CD4-positive, alpha-beta T cell (primary cell): ENCODE measurements at regions not wholly inside any gene's neighbourhood (a gene's known extent, or its start where the extent isn't known, plus 50 kb on each side); places are given as distances from the start of the nearest gene placed in this dataset.

Source experiments
- ATAC-seq: fragments of 200-7000 bp; cut with Tn5 transposase; one replicate; pipeline ENCODE4 v1.10.0; 2022; ENCODE audit warnings: mild to moderate bottlenecking; ENCODE audit not compliant: poor library complexity
- CTCF ChIA-PET: fragments of 350-600 bp; sonication (Branson Sonifier 250); formaldehyde crosslinking; loops from one replicate; lab custom pipeline; 2021; ENCODE audit warnings: antibody characterized with exemption, inconsistent platforms; lab: Charles Lee
- POLR2A ChIA-PET: fragments of 350-600 bp; sonication (Branson Sonifier 250); formaldehyde crosslinking; loops from one replicate; lab custom pipeline; 2021; ENCODE audit warnings: antibody characterized with exemption, inconsistent platforms; lab: Charles Lee
- DNase-seq, 14 experiments: peaks; one replicate each; pipeline ENCODE4 v3.0.0-alpha.2; 2013 to 2020; ENCODE audit warnings: mixed read lengths in 2 of 14
- H3K27ac ChIP-seq, 2 donors: one replicate each; pipeline versions ENCODE4 v1.5.1 to v1.7.0; 2013; ENCODE audit warnings: low read length in 2 of 2, low read depth in 1 of 2, mild to moderate bottlenecking in 1 of 2
- H3K27me3 ChIP-seq, 2 experiments: 1 replicate in 1 of 2; 2 replicates in 1 of 2; pipeline versions ENCODE4 v1.6.1 to v1.7.0; 2013; ENCODE audit warnings: low read length in 2 of 2, control low read depth in 1 of 2, mild to moderate bottlenecking in 1 of 2, moderate library complexity in 1 of 2; ENCODE audit not compliant: insufficient read depth in 2 of 2, control insufficient read depth in 1 of 2
- H3K36me3 ChIP-seq: one replicate; pipeline ENCODE4 v1.6.1; 2013; ENCODE audit warnings: low read length, control low read depth; ENCODE audit not compliant: insufficient read depth
- H3K4me1 ChIP-seq: one replicate; pipeline ENCODE4 v1.6.1; 2013; ENCODE audit warnings: low read length, control low read depth; ENCODE audit not compliant: insufficient read depth
- H3K4me3 ChIP-seq: one replicate; pipeline ENCODE4 v1.5.1; 2013; ENCODE audit warnings: mild to moderate bottlenecking, low read length, moderate library complexity
- H3K9me3 ChIP-seq, 2 experiments: 1 replicate in 1 of 2; 2 replicates in 1 of 2; pipeline versions ENCODE4 v1.6.1 to v1.7.0; 2013; ENCODE audit warnings: low read length in 2 of 2, mild to moderate bottlenecking in 2 of 2, control low read depth in 1 of 2, moderate library complexity in 1 of 2; ENCODE audit not compliant: control insufficient read depth in 1 of 2, insufficient read depth in 1 of 2
- H3K27ac Mint-ChIP-seq: one replicate; pipeline ENCODE4 v1.8.0; 2020; ENCODE audit warnings: mixed read lengths
- H3K27me3 Mint-ChIP-seq: one replicate; pipeline ENCODE4 v1.8.0; 2021; ENCODE audit warnings: mixed read lengths
- H3K36me3 Mint-ChIP-seq: one replicate; pipeline ENCODE4 v1.8.0; 2021; ENCODE audit warnings: low read depth, mixed read lengths
- H3K4me1 Mint-ChIP-seq: one replicate; pipeline ENCODE4 v1.8.0; 2021; ENCODE audit warnings: low read depth, mixed read lengths
- H3K4me3 Mint-ChIP-seq: one replicate; pipeline ENCODE4 v1.8.0; 2020; ENCODE audit warnings: mild to moderate bottlenecking, mixed read lengths
- H3K9me3 Mint-ChIP-seq: one replicate; pipeline ENCODE4 v1.8.0; 2020; ENCODE audit warnings: mixed read lengths
- intact Hi-C, 2 experiments: fragments of 100-400 bp; cut with DNase I in 1 of 2; cut with micrococcal nuclease in 1 of 2; formaldehyde crosslinking; loops; one replicate each; pipeline versions ENCODE4 v1.15.1 to v1.9.0; 2023 to 2025; cut with DNase I, micrococcal nuclease
- TF ChIP-seq, protein P1 (sequence below): fragments of 200-600 bp; IDR thresholded peaks from one replicate; pipeline ENCODE4 v1.8.0; 2022; ENCODE audit warnings: antibody characterized with exemption, mild to moderate bottlenecking

GRCh38 chr13:38630780-38631179, 56.1 kb upstream of the FREM2 start:
- Histone ChIP-seq H3K4me1 (no peaks in the 10 kb centered on the region), H3K4me3 (no peak overlapping the region), H3K36me3 (no peaks in the 10 kb centered on the region), H3K27me3 (no peaks in the 10 kb centered on the region), H3K27ac (no peak overlapping the region), H3K9me3 (no peaks in the 10 kb centered on the region)
- CTCF ChIA-PET = no interaction called here
- no peak overlapping the region for H3K4me3 Mint-ChIP-seq
- POLR2A ChIA-PET = no interaction called here
- DNase-seq (no peak), ATAC-seq (no peak)
- no peaks in the 10 kb centered on the region for H3K9me3 Mint-ChIP-seq
- TF ChIP-seq, protein P1, sequence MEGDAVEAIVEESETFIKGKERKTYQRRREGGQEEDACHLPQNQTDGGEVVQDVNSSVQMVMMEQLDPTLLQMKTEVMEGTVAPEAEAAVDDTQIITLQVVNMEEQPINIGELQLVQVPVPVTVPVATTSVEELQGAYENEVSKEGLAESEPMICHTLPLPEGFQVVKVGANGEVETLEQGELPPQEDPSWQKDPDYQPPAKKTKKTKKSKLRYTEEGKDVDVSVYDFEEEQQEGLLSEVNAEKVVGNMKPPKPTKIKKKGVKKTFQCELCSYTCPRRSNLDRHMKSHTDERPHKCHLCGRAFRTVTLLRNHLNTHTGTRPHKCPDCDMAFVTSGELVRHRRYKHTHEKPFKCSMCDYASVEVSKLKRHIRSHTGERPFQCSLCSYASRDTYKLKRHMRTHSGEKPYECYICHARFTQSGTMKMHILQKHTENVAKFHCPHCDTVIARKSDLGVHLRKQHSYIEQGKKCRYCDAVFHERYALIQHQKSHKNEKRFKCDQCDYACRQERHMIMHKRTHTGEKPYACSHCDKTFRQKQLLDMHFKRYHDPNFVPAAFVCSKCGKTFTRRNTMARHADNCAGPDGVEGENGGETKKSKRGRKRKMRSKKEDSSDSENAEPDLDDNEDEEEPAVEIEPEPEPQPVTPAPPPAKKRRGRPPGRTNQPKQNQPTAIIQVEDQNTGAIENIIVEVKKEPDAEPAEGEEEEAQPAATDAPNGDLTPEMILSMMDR = no peak
- peaks cover 9% of the 10 kb centered on the region for H3K27me3 Mint-ChIP-seq
- H3K4me1 Mint-ChIP-seq = no peaks in the 10 kb centered on the region
- H3K27ac Mint-ChIP-seq = no peak overlapping the region
- no peaks in the 10 kb centered on the region for H3K36me3 Mint-ChIP-seq
- intact Hi-C loops = no loop called here

DNA sequence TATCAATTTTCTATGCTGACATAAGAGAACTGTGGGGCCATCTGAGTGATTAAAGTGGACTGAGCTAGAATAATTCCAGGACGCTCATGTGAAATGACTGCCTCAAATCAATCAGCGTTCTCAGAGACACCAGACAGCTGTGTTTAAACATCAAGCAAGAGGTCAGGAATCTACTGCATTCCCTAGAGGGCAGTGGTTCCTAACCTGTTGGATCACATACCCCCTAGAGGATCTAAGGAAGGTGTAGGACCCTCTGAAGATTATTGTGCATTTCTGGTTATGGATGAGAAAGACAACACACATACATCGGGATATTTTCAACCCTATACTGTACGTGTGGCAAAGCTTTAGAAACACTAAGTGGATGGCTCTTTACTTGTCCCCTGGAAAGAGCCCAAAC, 51.8 kb upstream of the FREM2 start:
- Mint-ChIP-seq H3K27me3 (peaks cover 15% of the 10 kb centered on the region), H3K9me3 (no peaks in the 10 kb centered on the region), H3K36me3 (no peaks in the 10 kb centered on the region), H3K4me1 (no peaks in the 10 kb centered on the region), H3K27ac (no peak overlapping the region), H3K4me3 (no peak overlapping the region)
- intact Hi-C loops = no loop called here
- ChIA-PET CTCF (no interaction called here), POLR2A (no interaction called here)
- no peaks in the 10 kb centered on the region for H3K4me1 ChIP-seq
- TF ChIP-seq, protein P1 = no peak
- H3K4me3 ChIP-seq = no peak overlapping the region
- H3K9me3 ChIP-seq = no peaks in the 10 kb centered on the region
- DNase-seq (no peak), ATAC-seq (no peak)
- no peaks in the 10 kb centered on the region for H3K36me3 ChIP-seq
- no peak overlapping the region for H3K27ac ChIP-seq
- H3K27me3 ChIP-seq = no peaks in the 10 kb centered on the region

GRCh38 chr13:38636073-38636472, 50.8 kb upstream of the FREM2 start:
- H3K27me3 ChIP-seq = no peaks in the 10 kb centered on the region
- no peaks in the 10 kb centered on the region for H3K9me3 Mint-ChIP-seq
- no peaks in the 10 kb centered on the region for H3K36me3 ChIP-seq
- CTCF ChIA-PET = no interaction called here
- H3K27me3 Mint-ChIP-seq = peaks cover 15% of the 10 kb centered on the region
- POLR2A ChIA-PET = no interaction called here
- intact Hi-C loops = no loop called here
- TF ChIP-seq, protein P1 = no peak
- ATAC-seq (no peak), DNase-seq (no peak)
- H3K4me3 Mint-ChIP-seq = no peak overlapping the region
- no peaks in the 10 kb centered on the region for H3K4me1 Mint-ChIP-seq
- H3K36me3 Mint-ChIP-seq = no peaks in the 10 kb centered on the region
- H3K27ac ChIP-seq = no peak overlapping the region
- no peaks in the 10 kb centered on the region for H3K9me3 ChIP-seq
- H3K4me1 ChIP-seq = no peaks in the 10 kb centered on the region
- no peak overlapping the region for H3K4me3 ChIP-seq
- no peak overlapping the region for H3K27ac Mint-ChIP-seq
